ENCODE measurements at regions not wholly inside any gene's neighbourhood (a gene's known extent, or its start where the extent isn't known, plus 50 kb on each side); places are given as distances from the start of the nearest gene placed in this dataset.

GRCh38 chrX:69110116-69110530, 55.1 kb downstream of the PJA1 start:
- DNase-seq: no peak

DNA sequence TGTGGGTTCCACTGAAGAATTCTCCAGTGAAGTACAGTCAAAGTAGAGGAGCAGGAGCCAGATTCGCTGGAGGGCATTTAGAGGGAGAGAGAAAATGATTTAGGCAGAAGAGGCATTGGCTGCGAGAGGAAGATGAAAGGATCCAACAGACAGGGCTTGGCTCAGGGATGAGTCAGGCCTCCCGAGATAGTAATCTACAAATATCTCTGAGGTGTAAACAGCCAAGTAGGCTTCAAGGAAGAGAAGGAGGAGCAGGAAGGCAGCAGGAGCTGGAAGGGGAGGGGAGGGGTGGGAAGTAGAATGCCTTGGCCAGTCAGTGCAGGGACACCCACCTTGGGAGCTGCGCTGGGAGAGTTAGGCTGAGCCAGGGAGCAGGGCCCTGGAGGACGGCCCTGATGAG, 55.5 kb downstream of the PJA1 start:
- DNase-seq: no peak

DNA sequence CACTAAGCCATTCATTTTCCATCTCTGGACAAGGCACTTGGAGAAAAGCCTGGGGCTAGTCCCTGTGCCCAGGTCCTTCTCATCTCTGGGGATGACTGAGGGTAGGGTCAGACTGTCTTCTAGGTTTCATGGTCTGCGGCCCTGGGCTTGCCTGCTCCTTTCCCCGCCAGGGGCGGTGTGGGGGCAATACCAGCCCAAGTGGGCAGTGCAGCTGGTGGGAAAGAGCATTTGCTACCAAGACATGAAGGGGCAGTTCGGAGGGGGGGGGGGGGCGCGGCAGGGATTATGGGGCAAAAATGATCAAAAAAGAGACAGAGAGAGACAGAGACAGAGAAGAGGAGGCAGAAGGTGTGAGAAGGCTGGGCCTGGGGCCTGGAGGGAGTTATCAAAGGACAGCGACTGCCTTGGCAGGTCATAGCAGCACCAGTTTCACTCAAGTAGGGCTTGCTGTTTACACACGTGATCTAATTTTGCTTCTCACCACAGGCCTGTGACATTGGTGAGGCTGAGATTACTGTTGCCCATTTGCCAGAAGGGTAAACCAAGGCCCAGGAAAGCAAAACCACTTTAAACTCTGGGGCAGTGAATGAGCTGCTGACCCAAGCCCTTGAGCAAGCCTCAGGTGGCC, 56.1 kb downstream of the PJA1 start:
- DNase-seq: no peak

GRCh38 chrX:69107747-69108401, 57.4 kb downstream of the PJA1 start:
- DNase-seq: no peak

- peak; percentile 73 for DNase-seq
Observed at GRCh38 chrX:69107231-69107739, 58.0 kb downstream of the PJA1 start.

- DNase-seq: no peak
Observed at GRCh38 chrX:69104756-69105434, 60.4 kb downstream of the PJA1 start.

GRCh38 chrX:69103539-69103938, 61.7 kb downstream of the PJA1 start:
- no peak for DNase-seq

- DNase-seq: no peak
Observed at GRCh38 chrX:69102612-69103194, 62.5 kb downstream of the PJA1 start.

GRCh38 chrX:69101683-69102251, 63.5 kb downstream of the PJA1 start:
- no peak for DNase-seq

DNA sequence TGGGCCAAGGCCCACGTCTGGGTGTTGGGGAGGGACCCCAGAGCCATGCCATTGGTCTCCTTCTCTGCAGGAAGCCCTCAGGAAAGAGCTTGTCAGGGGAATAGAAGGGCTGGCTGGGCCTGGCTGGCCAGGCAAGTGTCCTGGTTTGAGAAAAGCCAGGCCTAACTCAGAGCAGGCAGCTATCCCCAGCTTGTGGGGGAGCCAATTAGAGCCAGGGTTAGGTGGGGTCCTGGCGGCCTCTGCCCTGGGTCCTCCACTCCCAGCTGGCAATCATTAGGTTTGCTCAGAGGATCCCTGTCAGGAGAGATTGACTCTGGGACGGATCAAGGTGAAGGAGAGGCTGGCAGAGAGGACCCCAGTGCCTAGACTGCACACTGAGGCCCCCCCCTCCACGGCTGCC, 64.8 kb downstream of the PJA1 start:
- no peak for DNase-seq

DNA sequence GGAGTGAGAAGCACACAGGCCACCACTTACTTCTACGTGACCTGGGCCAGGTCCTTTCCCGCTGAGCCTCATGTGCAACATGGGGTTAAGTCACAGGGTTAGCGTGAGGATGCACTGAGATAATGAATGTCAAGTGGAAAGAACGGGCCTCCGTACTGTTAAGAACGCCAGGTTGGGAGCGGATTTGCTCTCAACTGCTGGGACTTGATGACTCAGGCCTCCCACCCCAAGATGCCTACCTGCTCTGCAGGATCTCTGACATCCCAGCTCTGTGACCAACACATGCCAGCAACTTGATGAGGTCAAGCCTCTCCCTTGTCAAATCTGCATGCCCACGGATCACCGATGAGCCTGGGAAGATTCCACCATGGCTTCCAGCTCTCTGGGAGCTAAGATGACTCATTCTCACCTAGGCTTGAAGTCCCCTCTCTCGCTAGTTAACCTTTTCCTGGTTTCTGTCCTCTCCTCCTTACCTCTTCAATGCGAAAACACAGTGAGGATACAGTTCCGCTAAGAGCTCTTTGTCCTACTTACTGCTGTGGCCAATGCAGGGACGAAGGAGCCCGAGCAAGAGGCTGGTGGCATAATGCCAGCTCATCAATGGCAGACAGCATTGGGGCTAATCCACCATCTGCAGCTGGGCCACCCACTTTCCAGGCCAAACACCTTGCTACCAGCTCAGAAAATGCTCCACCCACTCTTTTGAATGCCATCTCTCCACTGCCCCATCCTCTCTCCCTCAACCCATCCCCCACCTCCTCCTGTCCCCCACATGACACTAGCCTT, 67.6 kb downstream of the PJA1 start:
- DNase-seq: no peak

DNA sequence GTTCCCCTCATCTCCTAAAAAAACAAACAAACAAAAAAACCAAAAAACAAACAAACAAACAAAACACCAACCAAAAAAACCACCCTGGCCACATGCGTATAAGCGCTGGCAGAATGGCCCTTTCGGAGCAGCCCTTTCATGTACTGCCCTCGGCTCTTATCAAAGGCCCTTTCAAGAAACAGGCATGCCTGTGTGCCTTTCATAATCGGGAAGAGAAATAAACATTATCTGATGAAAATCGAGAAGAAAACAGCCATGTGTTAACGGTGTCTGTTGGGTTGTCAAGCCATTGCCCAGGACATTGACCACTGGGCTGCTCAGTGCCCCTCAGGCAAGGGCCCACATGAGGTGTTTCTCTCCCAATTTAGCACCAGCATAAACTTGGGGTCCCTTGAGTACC, 68.3 kb downstream of the PJA1 start:
- DNase-seq: no peak

DNA sequence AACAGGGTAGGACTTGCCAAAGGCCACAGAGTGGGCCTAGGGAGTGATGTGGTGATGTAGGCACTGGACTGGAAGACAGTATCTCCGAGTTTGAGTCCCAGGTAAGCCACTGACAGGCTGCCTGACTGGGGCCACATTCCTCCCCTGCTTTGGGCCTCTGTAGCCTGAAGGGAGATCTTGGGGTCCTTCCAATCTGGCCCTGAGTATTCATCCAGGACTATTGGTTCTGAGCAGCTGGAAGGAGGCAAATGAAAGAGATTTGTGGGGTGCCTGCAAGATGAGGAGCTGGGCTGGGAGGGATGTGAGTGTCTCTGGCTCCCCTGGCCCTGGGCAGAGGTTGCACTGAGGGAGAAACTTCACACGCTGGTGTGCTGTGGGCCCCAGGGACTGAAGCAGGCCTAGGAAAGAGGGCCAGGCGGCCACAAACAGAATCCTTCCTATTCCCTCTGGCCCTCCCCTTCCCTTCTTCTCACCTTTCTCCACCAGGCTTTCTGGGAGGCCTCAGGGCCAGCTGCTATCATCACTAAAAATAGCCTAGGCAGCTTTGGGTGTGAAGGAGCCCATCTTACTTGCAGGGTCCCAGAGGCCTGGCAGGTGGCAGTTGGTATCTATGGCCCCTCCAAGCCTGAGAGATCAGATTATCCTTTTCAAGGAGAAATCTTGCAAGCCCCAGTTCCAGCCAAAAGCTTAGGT, 70.1 kb downstream of the PJA1 start:
- no peak for DNase-seq

GRCh38 chrX:69093960-69094871, 71.0 kb downstream of the PJA1 start:
- peak; percentile 59 for DNase-seq

- DNase-seq: no peak
Observed at GRCh38 chrX:69090022-69090421, 75.2 kb downstream of the PJA1 start.

- no peak for DNase-seq
Observed at GRCh38 chrX:69089203-69089602, 76.0 kb downstream of the PJA1 start.

DNA sequence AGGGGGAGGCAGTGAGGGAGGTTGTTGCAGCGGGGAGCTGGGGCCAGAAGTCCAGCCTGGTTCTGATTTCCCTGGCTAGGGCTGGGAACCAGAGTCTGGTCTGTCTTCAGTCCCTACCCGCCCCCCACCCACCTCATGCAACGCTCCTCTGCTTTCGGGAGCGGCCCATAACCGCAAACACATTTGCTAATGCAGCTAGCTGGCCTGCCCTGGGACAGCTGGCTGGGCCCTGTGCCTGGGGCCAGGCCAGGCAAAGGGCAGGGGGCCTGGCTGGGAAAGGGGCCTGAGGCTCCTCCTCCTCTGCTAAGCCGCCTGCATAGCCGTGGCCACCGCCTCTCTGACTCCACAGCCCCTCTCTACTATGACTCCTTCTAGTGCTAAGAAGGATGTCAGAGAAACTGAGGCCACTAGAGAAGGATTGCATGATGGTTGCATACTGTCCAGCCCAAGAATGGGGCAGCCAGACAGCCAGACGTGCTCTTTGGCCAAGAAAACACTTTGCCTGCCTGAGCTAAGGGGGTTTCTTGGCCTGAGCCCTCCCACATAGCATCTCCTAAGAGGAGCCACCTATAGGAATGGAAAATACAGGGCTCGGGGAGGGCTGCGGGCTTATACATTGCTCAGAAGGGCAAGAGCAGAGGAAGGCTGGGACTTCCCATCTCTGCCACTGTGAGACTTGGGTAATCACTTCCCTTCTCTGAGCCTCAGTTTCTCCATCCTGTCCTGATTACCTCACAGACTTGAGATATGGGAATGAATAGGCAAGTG, 76.9 kb downstream of the PJA1 start:
- no peak for DNase-seq

- no peak for DNase-seq
Observed at GRCh38 chrX:69085826-69086225, 79.4 kb downstream of the PJA1 start.

GRCh38 chrX:69085151-69085550, 80.1 kb downstream of the PJA1 start:
- DNase-seq: no peak

Data from renal pelvis (tissue), 1 donor.